PC-3 (cell line): ENCODE measurements at regions not wholly inside any gene's neighbourhood (a gene's known extent, or its start where the extent isn't known, plus 50 kb on each side); places are given as distances from the start of the nearest gene placed in this dataset.
"Not testable (repeated sequence)": the region's sequence is repeated elsewhere in the genome, so short reads cannot be mapped to it uniquely, and the experiment has no call there.

ENCODE experiments used
- CTCF ChIP-seq: fragments of 300-600 bp; sonication (generic); conservative IDR thresholded peaks from 2 replicates; pipeline ENCODE4 v1.5.1; 2017; ENCODE audit warnings: antibody characterized with exemption, low read depth, mild to moderate bottlenecking, low read length
- EZH2phosphoT487 ChIP-seq: fragments of 300-600 bp; sonication (generic); IDR thresholded peaks from 2 replicates; pipeline ENCODE4 v1.6.1; 2018; ENCODE audit warnings: mild to moderate bottlenecking, antibody characterized with exemption, low read length, borderline replicate concordance

- not testable (repeated sequence) for TF ChIP-seq CTCF, EZH2phosphoT487
Observed at GRCh38 chr6:113254194-113254593, 603.0 kb upstream of the MARCKS start.
